PC-3 (cell line): ENCODE measurements at regions not wholly inside any gene's neighbourhood (a gene's known extent, or its start where the extent isn't known, plus 50 kb on each side); places are given as distances from the start of the nearest gene placed in this dataset.

ENCODE experiments used
- CTCF ChIP-seq: fragments of 300-600 bp; sonication (generic); conservative IDR thresholded peaks from 2 replicates; pipeline ENCODE4 v1.5.1; 2017; ENCODE audit warnings: antibody characterized with exemption, low read depth, mild to moderate bottlenecking, low read length
- EZH2 ChIP-seq: fragments of 300-600 bp; sonication (generic); IDR thresholded peaks from one replicate; pipeline ENCODE4 v1.6.1; 2017; ENCODE audit warnings: antibody characterized with exemption, mild to moderate bottlenecking, low read length; ENCODE audit not compliant: unreplicated experiment

DNA sequence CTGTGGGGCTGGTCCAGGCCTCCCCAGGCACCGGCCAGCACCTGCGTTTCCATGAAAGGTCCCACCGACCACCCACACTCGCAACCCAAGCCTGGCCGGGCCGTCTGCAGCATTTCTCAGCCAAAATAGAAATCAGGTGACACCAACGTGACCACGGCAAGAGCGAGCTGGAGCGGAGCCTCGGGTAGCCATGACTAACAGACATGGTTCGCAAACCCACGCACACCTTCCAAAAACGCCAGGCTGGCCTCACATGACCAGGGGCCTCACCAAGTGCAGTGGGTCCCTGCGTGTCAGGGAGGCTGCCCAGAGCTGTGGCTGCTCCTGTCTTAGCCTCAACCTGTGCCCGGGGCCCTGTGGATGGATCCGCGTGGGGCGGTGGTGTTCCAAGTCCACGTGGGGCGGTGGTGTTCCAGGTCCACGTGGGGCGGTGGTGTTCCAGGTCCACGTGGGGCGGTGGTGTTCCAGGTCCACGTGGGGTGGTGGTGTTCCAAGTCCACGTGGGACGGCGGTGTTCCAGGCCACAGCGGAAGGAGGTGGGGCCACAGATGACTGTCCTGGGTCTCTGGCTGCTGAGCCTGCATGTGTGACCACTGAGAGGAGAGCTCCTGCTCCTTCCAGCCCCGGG, 64.4 kb upstream of the ADGRA1 start:
- TF ChIP-seq CTCF (no peak), EZH2 (no peak)
